Ovary (tissue), 7 donors: ENCODE measurements at regions not wholly inside any gene's neighbourhood (a gene's known extent, or its start where the extent isn't known, plus 50 kb on each side); places are given as distances from the start of the nearest gene placed in this dataset.

Experiments
- DNase-seq, 5 donors: peaks; one replicate each; pipeline ENCODE4 v3.0.0-alpha.2; 2019 to 2020
- H3K27ac ChIP-seq, 2 donors: fragments of 200-600 bp; one replicate each; pipeline versions ENCODE4 v1.5.1 to v1.8.0; 2019 to 2022
- H3K27me3 ChIP-seq: fragments of 200-600 bp; one replicate; pipeline ENCODE4 v1.8.0; 2022
- H3K36me3 ChIP-seq: fragments of 200-600 bp; sonication (generic); one replicate; pipeline ENCODE4 v1.5.1; 2019
- H3K4me1 ChIP-seq: one replicate; pipeline ENCODE4 v1.8.1; 2013; ENCODE audit warnings: mild to moderate bottlenecking, moderate library complexity; ENCODE audit not compliant: insufficient read depth
- H3K4me3 ChIP-seq: fragments of 200-600 bp; sonication (generic); one replicate; pipeline ENCODE4 v1.5.1; 2017
- H3K9me3 ChIP-seq, 2 donors: fragments of 200-600 bp in 1 of 2; sonication (generic) in 1 of 2; one replicate each; pipeline versions ENCODE4 v1.5.1 to v1.8.1; 2013 to 2019; ENCODE audit warnings: mild to moderate bottlenecking in 1 of 2, moderate library complexity in 1 of 2
- EP300 ChIP-seq: sonication (generic); formaldehyde crosslinking; IDR thresholded peaks from one replicate; pipeline ENCODE4 v1.6.1; 2017; ENCODE audit warnings: antibody characterized with exemption
- POLR2A ChIP-seq: fragments of 450-650 bp; IDR thresholded peaks from one replicate; pipeline ENCODE4 v1.6.1; 2017; ENCODE audit warnings: antibody characterized with exemption, mild to moderate bottlenecking, moderate library complexity
- WGBS, 3 donors: extraction: QIAGEN DNeasy Blood & Tissue Kit in 1 of 3; methylation state at CpG; one replicate each; pipeline versions ENCODE4 v1.1.5 to v1.1.7; 2013 to 2017; 5-methylcytosine and 5-hydroxymethylcytosine counted together
- intact Hi-C, 4 donors: fragments of 100-400 bp; cut with DNase I; formaldehyde crosslinking; loops; one replicate each; pipeline versions ENCODE4 v1.11.0 to v1.15.1; 2022 to 2023
- TF ChIP-seq, protein P1 (sequence below), 3 donors: fragments of 450-650 bp in 2 of 3; fragments of 200-600 bp in 1 of 3; IDR thresholded peaks; one replicate each; pipeline versions ENCODE4 v1.5.1 to v1.8.0; 2016 to 2022; ENCODE audit warnings: antibody characterized with exemption in 3 of 3, mild to moderate bottlenecking in 1 of 3
- donor health status: DM: no; HTN: no; CAD: no; lungs with moderate emphysema.
- donor health status: DM: no; HTN: no; CAD: no.
- donor health status: Bipolar disorder and iron deficiency.
- donor health status: DM: no; HTN: no; CAD: no.
- donor health status: DM: yes; HTN: yes; CAD: no.

DNA sequence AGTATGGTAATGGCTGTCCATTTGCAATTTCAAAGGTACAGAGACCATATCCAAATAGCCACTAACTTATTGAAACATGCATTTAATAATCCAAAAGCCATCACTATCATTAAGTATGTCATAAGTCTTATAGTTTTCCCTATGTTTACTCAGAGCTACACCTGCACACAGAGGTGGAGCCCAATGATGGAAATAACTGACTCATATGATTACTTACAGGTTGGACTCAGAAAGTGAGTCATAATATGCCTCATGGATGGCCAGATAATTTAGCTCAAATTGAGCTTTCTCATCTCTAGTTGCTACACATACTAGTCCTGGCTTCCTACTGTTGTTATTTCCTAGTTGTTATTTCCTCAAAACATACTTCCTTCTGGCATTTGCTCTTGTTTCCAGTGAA lies 104.4 kb upstream of the KHDRBS2 start:
- TF ChIP-seq, protein P1, sequence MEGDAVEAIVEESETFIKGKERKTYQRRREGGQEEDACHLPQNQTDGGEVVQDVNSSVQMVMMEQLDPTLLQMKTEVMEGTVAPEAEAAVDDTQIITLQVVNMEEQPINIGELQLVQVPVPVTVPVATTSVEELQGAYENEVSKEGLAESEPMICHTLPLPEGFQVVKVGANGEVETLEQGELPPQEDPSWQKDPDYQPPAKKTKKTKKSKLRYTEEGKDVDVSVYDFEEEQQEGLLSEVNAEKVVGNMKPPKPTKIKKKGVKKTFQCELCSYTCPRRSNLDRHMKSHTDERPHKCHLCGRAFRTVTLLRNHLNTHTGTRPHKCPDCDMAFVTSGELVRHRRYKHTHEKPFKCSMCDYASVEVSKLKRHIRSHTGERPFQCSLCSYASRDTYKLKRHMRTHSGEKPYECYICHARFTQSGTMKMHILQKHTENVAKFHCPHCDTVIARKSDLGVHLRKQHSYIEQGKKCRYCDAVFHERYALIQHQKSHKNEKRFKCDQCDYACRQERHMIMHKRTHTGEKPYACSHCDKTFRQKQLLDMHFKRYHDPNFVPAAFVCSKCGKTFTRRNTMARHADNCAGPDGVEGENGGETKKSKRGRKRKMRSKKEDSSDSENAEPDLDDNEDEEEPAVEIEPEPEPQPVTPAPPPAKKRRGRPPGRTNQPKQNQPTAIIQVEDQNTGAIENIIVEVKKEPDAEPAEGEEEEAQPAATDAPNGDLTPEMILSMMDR (IDR thresholded peaks at IDR 0.05) = no peak
- no peak for TF ChIP-seq EP300
- no peak for TF ChIP-seq POLR2A
- no peak overlapping the region for H3K27ac ChIP-seq

DNA sequence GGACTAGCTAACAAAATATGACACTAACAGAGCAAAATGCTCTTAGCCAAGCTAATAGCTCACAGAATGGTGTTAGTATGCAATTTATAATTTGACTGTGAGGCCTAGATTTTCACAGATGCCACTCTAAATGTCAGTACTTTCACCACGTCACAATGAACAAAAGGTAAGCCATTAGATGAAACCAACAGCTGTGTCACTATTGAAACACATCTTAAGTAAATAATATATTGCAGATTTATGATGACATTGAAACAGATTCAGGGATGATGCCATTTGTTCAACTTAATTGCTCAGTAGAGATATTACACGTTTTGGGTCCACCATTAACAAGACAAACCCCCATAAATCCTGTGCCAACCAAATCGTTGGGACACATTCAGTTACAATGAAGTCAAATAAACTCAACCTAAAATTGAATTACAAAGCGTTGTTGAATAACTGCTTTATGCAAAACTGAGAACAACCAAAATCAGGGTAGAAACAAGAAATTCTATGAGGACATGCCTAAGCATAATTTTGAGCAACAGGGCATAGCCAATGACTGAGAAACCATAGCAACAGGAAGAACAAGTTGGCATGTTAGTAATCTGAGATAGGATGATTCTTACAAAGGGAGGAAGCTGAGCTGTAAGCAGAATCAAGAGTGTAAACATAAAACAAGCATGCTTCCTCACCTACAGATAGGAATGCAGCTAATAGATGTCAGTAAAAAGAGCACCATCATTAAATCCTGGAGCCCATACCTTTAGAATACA lies 85.6 kb upstream of the KHDRBS2 start:
- TF ChIP-seq, protein P1 (IDR thresholded peaks at IDR 0.05) = no peak
- TF ChIP-seq EP300 (no peak), POLR2A (no peak)
- Histone ChIP-seq H3K4me1 (no peaks in the 10 kb centered on the region), H3K4me3 (no peak overlapping the region), H3K27ac (no peak overlapping the region), H3K36me3 (no peaks in the 10 kb centered on the region), H3K27me3 (no peaks in the 10 kb centered on the region), H3K9me3 (no peaks in the 10 kb centered on the region)
- intact Hi-C loops = no loop called here
- DNase-seq = no peak
- 53 to 67% (median 54%) methylated on average over 4 of the region's 4 CpGs for WGBS, 3 donors

More for the DNA sequence above, 104.4 kb upstream of the KHDRBS2 start:
- Histone ChIP-seq H3K9me3 (no peaks in the 10 kb centered on the region), H3K27me3 (no peaks in the 10 kb centered on the region), H3K4me1 (no peaks in the 10 kb centered on the region), H3K4me3 (no peak overlapping the region), H3K36me3 (no peaks in the 10 kb centered on the region)
- intact Hi-C loops = no loop called here
- DNase-seq = no peak

DNA sequence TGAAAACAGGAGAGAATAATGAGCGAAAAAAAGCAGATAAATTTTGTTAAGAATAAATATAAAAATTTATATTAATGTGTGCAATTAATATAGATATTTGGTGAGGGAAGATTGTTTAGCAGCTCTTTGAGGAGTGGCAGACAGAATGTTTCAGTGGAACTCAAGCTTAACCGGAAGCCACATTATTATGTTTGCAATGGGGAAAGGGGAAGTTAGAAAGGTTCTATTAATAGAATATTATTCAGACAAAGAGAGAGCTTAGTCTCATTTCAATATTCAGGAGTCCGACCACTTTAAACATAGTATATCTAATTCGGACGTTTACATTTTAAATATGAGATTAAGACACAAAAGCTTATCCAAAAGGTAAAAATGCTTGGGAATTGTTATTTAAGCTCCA lies 81.6 kb upstream of the KHDRBS2 start:
- TF ChIP-seq POLR2A (no peak), EP300 (no peak)
- TF ChIP-seq, protein P1 (IDR thresholded peaks at IDR 0.05) = no peak

DNA sequence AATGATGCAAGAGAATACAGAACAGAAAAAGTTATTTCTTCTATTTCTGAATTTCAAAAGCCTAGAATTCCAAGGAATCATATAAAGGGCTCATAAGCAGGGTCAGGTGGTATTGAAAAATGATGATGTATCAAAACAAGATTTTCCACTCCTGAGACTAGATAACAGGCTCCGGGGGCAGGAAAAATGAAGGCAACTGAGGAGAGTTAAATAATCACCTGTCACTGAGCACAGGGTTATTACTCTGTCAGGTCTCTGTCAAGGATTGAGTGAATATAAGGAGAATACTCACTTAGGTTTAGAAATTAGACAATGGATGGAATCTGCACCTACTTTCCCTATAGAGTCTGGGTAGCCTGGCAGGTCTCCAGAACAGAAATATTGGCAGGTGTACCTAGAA lies 76.1 kb upstream of the KHDRBS2 start:
- H3K36me3 ChIP-seq = no peaks in the 10 kb centered on the region
- TF ChIP-seq POLR2A (no peak), EP300 (no peak)
- TF ChIP-seq, protein P1 (IDR thresholded peaks at IDR 0.05) = no peak
- no peaks in the 10 kb centered on the region for H3K27me3 ChIP-seq
- 57 to 79% (median 62%) methylated on average over 1 of the region's 1 CpG for WGBS, 3 donors
- intact Hi-C loops = no loop called here
- DNase-seq = no peak
- no peaks in the 10 kb centered on the region for H3K9me3 ChIP-seq
- H3K27ac ChIP-seq = no peak overlapping the region
- no peaks in the 10 kb centered on the region for H3K4me1 ChIP-seq
- H3K4me3 ChIP-seq = no peak overlapping the region

More for the DNA sequence above, 81.6 kb upstream of the KHDRBS2 start:
- intact Hi-C loops = no loop called here
- DNase-seq = no peak
- Histone ChIP-seq H3K4me1 (no peaks in the 10 kb centered on the region), H3K36me3 (no peaks in the 10 kb centered on the region), H3K27ac (no peak overlapping the region), H3K9me3 (no peaks in the 10 kb centered on the region), H3K4me3 (no peak overlapping the region), H3K27me3 (no peaks in the 10 kb centered on the region)
- 53 to 80% (median 67%) methylated on average over 5 of the region's 5 CpGs for WGBS, 3 donors
